ENCODE measurements at regions not wholly inside any gene's neighbourhood (a gene's known extent, or its start where the extent isn't known, plus 50 kb on each side); places are given as distances from the start of the nearest gene placed in this dataset.

DNA sequence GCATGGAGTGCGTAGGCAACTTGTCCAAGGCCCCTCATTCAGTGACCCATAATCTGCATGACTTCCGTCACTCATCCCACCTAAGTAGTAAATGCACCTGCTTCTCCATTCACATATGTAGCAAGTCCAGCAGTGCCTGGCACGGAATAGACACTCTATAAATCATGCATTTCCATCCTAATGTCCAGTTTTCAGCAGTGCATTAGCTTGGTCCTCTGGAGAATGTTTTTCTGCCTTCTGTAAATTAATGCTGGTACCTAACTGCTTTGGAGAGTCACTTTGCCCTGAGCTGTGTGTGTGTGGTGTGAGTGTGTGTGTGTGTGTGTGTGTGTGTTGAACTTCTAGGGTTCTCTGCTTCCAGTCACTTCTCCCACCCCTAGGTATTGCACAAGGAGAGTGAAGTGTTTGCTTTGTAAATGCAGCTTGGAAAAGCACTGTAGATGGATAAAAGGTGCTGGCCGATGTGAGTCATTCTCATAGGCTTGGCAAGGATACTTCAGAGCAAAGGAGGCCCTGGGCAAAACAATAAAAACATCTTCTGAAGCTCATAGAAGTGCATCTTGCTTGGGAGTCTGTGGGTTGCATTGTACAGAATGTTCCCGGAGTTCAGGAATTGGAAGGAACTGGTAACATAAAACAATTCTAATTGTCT lies 181.8 kb downstream of the KATNAL1 start:
- DNase-seq: no peak

DNA sequence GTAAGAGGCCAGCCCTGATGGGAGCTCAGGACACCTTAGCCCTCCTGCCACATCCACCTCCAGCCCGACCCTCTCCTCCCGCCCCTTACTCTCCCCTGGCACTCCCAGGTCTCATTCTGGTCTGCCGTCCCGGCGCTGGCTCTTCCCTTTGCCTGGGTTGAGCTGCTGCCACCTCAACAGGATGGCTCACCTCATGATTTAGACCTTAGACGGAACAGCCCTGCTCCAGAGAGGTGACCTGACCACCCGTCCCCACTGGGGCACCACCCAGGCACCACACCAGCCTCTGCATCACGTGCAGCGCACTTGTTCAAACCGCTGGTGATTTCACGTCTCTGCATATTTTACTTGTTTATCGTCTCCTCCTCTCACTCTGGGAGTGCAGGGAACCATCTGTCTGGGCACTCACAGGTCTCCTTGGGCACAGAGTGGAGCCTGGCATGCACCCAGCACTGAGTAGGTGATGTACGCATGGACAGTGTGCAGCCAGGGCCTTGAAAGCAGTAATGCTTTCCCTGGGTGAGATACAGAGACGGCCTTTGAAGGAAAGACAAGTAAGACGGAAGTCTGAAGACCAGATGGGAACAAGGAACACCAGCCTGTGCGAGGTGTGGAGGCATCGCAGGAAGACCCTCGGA lies 183.1 kb downstream of the KATNAL1 start:
- no peak for DNase-seq

DNA sequence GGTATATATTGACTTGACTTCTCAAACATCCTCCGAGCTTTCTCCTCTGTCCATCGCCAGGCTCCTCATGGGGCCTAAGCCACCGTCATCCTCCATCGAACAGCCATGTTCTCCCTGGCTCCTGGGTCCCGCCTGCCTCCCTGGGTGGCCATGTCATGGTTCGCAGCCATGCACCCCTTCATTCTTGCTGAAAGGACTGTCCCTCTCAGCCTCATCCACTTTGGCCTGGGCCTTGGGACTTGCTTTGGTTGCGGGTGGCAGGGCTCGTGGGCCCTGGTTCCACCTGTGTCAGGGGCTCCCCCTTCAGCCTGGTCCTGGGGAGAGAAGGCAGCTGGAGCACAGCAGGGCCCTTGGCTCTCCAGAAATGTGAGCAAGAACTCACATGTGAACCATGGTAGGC lies 183.8 kb downstream of the KATNAL1 start:
- no peak for DNase-seq

DNA sequence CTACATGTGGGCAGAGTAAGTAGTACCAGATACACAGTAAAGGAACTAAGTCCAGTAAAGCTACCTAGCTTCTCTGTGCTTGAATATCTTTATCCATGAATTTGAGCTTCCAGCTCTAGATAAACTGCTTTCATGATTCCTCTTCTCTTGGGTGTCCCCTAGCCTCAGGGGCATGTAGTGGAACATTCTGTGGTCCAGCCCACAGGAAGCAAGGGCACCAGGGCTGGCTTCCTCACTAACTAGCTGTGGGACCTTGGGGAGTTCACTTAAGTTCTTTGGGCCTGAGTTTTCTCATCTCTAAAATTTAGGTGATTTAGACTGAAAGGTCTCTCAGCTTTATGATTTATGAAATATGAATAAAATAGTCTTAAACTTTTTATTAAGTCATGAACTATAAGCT lies 185.7 kb downstream of the KATNAL1 start:
- no peak for DNase-seq

DNA sequence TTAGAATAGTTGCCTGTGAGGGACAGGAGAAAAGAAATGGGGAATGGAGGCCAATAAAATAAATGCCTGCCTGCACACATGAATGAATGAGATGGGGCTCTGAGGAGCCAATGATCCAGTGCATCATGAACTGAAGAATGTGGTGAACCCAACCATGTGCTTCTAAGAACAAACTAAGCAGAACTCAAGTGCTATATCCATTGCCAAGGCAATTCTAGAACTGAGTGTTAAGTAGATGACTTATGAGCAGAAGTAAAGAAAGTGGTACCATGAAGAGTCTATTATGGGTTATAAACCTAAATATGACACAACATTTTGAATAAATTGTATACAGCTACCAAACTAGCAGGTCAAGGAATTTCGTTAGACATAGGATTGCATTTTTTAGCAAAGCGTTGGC lies 186.1 kb downstream of the KATNAL1 start:
- DNase-seq: no peak

DNA sequence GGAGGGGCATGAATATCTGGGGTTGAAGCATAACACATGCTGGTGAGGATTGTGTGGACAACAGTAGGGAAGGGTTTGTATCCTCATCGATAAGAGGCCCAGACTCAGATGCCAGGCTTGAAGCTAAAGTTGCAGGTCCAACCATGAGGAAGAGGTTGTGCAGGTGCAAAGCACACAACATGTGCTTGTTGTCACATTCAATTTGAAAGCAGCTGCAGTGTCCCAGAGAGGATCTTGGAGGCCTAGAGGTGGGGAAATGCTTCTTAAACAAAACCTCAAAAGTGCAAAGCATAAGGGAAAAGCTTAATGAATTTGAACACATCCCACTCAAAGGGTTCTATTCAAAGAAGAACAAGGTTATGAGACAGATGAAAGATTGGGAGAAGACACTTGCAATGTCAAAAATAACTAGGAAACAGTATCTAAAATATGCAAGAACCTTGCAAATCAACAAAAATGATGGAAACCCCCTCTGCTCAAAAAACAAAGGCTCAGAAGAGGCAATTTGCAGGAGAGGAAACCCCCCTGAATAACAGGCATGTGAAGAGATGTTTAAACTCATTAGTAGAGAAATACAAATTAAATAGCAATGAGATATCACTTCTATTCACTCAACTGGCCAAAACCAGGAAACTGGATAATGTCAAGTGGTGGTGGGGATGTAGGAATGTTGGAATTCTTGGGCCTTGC lies 187.1 kb downstream of the KATNAL1 start:
- DNase-seq: no peak

DNA sequence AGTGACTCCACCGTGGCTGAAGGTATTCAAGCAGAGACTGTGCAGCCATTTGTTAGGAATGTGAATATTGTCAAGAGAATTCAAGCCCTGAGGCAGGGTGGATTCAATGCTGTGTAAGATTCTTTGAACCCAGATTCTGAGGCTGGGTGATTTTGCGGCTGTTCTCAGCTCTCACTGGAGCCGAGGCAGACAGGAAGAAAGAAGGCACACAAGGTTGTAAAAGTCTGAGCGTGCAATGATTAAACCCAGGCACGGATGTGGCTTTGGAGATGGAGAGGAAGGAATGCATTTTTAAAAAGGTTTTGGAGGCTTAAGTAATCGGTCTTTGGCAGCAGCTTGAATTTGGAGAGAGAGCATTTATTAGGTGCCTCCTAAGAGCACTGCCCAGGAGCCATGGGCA lies 187.9 kb downstream of the KATNAL1 start:
- DNase-seq: no peak

DNA sequence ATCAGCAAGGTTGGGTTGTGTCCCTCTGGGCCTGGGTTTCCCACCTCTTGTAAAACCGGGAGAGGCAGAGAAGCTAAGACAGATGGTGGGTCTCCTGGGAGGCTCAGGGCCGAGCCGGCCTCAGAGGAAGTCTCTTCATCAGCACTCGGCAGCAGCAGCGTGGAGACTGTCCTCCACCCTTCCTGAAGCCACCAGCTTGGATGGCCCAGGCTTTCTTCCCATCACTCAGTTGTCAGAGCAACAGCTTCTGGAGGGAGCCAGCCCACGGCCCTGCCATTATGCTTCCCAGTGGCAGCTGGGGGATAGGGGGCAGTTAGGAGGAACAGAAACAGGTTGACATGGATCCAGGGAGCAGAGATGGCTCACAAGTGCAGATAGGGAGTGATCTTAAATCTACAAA lies 191.0 kb downstream of the KATNAL1 start:
- no peak for DNase-seq

DNA sequence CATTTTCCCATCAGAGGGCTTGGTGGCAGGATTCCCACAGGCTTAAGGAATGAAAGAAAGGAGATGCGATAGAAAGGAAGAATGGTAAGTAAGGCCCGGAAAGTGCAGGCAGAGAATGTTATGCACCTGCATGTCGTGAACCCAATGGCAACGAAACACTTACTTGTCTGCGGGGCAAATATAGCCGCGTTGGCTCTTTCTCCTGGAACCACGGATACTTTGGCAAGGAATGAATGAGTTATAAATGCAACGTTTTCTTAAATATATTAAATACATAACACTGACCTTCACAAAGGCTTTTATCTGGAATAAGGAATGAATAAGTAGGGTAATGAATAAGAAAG lies 192.1 kb downstream of the KATNAL1 start:
- no peak for DNase-seq

DNA sequence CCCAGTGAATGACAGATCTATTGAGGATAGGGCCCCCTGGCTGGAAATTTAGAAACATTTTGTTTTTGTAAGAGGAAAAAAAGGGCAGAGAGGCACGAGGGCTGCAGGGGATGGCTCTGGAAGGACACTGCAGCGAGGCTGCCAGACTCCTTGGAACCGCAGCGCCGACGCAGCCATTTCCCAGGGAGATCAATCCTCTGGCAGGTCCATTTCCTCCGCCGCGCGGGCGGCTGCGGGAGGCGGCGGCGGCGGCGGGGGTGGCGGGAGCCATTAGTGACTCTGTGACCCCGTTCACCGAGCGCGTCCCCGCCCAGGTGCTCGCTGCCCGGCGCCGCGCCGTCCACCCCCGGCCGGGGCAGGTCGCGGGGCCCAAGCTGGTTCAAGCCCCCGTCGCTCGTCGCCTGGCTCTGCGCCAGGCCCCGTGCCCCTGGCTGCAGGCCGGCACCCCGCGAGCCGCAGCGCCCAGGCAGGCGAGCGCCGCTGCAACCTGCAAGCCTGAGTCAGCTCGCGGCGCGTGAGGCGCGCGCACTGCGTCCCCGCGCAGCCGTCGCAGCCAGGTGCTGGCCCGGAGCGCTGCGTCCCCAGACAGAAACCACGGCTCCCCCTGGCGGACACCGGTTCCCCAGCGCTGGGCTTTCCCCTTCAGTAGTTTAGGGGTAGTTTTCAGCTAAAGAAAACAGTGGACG lies 192.6 kb downstream of the KATNAL1 start:
- peak; percentile 97 for DNase-seq

DNA sequence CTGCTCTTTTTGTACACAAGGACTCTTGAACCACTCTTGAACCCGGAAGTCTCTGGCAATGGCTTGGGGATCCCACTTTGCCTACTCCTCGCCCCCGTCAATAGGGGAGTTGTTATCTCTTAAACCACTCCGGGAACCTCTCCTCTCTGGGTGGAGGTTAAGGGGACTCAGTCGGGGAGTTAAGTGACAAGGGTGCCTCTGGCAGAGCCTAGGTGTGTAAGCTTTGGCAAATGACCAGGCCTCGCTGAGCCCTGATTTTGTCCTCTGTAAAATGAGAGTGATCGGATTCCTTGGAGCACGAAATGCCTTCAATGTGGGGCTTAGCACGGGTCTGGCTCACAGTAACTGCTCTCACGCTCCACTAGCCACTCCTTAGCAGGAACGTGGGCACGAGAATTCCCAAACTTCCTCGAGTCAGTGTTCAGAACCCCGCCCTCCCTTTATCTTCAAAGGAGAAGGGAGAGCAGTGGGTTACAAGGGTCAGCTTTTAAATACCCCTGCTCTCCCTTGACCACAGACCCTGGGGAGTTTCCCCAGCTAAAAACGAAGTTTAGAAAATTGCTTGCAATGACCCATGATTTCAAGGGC lies 193.3 kb downstream of the KATNAL1 start:
- no peak for DNase-seq

DNA sequence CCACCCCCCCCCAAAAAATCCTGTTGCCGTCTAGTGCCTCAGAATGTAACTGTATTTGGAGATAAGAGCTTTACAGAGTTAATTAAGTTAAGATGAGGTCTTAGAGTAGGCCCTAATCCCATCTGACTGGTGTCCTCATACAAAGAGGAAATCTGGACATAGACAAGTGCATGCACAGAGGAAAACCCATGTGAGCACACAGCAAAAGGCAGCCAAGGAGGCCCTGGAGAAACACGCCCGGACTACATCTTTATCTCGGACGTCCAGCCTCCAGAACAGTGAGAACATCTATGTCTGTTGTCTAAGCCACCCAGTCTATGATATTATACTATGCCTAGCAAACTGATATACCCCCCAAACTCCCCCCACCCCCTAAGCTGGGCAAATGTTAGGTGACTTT lies 193.8 kb downstream of the KATNAL1 start:
- DNase-seq: no peak

DNA sequence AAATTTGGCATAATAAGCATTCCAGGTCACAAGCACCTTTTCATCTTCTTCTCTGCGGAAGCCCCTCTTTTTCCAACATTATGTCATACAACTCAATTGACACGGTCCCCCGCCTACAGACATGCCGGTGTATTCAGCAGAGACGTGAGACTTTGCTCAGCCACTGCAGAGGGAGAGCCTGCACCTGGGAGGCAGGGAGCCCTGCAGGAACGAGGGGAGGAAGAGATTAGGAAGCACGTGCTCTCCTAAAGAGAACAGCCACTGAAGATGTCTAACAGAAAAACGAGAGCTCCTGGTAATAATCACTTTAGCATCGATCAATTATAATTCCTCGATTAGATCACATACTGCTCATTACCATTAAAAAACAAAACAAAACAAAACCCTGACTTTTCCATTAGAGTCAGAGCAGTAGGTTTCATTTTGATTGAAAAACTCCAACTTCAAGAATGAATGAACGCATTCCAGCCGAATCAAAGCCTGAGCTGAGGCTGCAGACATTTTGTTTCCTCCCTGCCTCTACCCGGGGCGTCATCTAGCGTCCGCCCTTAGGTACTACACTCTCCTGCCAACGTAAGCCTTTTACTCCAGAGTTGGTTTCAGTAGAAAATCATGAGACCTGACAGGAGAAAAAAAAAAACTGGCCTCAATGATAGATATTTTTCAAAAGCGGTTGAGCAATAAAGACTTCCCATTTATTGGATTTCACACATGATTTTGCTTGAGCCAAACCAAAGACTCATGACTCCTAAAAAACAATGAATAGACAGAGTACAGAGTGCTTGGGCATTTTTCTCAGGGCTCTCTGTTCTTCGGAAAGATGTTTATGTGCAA lies 194.5 kb downstream of the KATNAL1 start:
- DNase-seq: peak; percentile 92

DNA sequence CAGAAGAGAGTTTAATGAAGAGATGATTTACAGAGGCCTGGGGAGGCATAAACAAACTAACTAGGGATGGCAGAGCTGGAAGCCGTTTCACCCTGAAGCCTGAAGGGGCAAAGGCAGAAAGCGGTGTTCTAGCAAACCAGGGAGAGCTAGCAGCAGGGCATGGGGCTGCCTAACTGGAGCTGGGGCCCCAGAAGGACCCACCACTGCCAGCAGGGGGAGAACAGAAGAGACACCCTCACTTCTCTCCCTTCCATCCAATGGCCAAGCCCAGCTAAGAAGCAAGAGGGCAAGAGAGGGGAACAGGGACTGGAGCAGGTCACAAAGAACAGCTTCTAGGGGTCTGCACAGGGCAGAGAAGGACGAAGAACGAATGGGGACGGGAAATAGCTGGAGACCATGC lies 195.5 kb downstream of the KATNAL1 start:
- DNase-seq: no peak

DNA sequence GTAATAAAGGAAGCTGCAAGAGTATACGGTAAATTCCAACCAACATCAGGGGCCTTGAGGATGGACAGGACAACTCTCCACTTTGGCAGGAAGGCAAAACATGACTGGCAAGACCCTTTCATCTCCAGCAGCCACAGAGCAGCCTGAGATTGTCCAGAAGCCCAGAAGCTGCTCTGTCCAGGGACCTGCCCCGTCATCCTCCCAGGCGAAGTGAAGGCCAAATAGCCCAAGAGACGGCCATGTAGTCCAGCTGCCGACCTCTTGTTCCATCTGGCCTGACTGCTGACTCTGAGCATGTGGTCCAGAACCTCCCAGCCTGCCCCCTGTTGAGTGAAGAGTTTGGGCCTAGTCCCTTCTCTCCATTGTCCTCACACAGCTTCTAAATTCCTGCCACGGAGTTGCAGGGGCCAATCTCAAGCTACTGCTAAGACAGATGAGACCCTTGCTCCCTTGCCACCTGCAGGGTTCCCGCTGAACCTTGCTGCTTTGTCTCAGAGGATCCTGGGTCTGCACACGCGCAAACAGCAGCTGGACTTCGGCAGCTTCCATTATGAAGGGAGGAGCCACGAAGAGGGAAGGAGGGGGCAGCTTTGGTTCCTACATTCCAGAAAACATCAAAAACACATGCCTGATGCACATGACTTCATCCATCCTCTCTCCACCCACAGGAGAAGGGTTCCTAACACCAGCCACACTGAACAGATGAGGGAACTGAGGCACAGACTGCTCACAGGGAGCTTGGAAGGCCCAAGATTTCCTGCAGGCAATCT lies 196.9 kb downstream of the KATNAL1 start:
- no peak for DNase-seq

DNA sequence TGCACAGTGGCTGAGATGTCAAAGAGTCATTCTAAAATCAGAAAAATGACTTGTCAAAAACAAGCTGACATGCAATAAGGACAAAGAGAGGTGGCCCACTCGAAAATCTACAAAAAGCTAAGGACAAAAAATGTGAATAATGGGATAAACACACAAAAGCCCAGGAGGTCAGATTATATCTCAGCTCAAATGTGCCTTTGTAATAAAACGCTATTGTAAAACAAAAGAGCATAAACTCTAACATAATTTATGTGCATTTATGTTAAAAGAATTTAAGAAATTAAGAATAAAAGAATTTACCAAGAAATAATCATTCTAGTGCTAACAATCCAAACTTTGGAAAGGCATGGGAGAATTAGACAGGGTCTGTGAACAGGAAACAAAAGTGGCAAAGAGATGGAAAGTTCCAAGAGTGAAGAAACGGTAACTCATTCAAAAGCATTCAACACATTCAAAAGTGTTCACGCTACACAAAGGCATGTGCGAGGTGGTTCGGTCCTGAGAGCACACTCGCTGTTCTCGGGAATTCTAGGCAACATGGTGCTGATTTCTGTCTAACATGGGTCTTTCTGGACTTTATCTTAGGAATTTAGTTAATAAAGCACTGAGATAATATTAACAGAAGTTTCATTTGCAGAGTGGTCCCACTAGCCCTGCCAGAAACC lies 197.7 kb downstream of the KATNAL1 start:
- DNase-seq: no peak

DNA sequence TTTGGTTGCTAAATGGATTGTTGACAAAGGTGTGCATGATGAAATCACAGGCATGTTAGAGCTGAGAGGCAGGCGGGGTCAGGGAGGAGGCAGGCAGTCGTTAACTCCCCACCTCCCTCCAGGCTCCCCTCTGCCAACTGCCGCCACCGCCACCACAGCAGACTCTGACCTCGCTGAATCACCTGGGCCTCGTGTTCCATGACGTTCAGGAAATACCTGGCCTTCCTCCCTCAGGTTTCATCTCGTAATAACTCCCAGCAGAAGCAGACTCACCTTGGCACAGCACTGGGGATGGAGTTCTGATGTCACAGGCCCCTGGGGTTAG lies 198.5 kb downstream of the KATNAL1 start:
- DNase-seq: peak; percentile 100

DNA sequence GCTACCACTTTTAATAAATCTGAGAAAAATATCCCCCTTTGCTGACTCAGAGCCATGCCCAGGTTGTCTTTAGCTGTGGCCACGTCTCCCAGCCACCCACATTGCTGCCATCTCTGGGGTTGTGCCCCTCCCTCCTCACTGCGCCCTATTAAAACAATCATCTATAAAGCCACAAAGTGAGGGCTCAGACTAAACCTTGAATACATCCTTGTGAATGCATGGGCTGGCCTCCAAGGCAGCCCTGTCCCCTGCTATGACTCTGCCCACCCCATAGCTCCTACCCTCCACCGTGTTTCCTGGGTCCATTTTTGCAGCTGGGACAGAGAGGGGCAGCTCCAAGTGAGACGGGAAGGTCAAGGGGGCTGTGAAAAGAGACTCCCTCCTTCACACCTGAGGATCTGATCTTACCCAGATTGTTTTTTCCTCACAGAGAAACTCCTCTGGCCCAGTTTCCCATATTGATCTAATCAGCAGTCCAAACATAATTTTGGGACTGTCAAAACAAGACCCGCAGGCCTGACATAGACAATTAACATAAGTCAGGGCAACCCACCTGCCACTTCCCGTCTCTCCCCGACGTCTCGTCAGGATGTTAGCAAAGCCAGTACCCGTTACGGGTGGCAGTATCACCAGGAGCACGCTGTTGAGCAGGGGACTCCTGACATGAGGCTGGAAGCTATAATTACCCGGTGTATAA lies 199.0 kb downstream of the KATNAL1 start:
- DNase-seq: no peak

DNA sequence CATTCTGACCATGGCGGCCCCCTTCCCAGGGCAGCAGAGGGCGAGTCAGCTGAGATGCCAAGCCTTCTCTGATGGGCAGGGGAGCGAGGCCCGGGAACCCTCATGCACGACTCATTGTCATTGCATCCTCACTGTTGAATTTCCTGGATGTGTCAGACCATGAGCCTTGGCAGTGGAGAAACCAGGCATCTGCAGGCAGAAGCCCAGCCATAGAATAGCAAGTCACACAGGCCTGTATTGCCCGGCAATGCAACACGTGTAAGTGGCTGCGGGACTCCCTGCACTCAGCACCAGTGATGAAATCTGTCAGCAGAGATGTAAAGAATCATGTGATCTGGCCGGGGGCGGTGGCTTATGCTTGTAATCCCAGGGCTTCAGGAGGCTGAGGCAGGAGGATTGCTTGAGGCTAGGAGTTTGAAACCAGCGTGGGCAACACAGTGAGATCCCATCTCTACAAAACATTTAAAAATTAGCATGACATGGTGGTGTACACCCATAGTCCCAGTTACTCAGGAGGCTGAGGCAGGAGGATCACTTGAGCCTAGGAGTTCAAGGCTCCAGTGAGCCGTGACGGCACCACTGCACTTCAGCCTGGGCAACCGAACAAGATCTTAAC lies 199.7 kb downstream of the KATNAL1 start:
- no peak for DNase-seq

DNA sequence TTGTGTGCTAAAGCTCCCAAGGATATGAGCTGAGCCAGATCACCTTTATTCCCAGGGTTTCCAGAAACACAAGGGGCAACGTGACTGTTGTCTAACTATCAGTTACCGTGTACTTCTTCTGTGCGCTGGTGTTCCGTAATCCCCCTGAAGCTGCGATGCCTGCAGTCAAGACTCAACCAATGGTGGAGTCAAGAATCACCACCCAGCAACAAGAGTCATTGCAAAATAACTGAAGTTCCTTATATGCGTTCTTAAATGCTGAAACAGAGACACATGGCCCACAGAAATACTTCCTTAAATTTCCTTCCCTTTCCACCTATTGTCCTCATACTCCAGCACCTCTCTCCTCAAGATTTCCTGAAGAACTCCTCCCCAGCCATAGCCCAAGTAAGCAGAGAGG lies 200.2 kb downstream of the KATNAL1 start:
- DNase-seq: no peak

Measured in NCI-H748 treated with DMSO at 0.1 percent for 48 hours (cell line).